ENCODE measurements at regions not wholly inside any gene's neighbourhood (a gene's known extent, or its start where the extent isn't known, plus 50 kb on each side); places are given as distances from the start of the nearest gene placed in this dataset.

GRCh38 chr16:66020642-66021041 is 345.8 kb upstream of the CDH5 start:
- H3K4me3 ChIP-seq (ENCODE audit: low read depth, low read length) = peak overlapping the region; percentile 33
- peak; percentile 84 for DNase-seq (ENCODE audit: low read depth)
- TF ChIP-seq CTCF (IDR thresholded peaks at IDR 0.05; ENCODE audit: insufficient read depth, low read depth, low read length, missing control alignments) = no peak

- no peak for TF ChIP-seq CTCF (IDR thresholded peaks at IDR 0.05; ENCODE audit: insufficient read depth, low read depth, low read length, missing control alignments)
- peak overlapping the region; percentile 33 for H3K4me3 ChIP-seq (ENCODE audit: low read depth, low read length)
- peak; percentile 21 for DNase-seq (ENCODE audit: low read depth)
Measured at GRCh38 chr16:66020046-66020445, 346.4 kb upstream of the CDH5 start.

DNA sequence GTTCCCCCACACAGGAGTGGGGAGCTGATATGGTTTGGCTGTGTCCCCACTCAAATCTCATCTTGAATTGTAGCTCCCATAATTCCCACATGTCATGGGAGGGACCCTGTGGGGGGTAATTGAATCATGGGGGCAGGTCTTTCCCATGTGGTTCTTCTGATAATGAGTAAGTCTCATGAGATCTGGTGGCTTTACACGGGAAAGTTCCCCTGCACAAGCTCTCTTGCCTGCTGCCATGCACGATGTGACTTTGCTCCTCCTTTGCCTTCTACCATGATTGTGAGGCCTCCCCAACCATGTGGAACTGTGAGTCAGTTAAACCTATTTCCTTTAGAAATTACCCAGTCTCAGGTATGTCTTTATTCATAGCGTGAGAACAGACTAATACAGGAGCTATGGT is 347.0 kb upstream of the CDH5 start:
- DNase-seq (ENCODE audit: low read depth) = peak; percentile 75
- H3K4me3 ChIP-seq (ENCODE audit: low read depth, low read length) = peak overlapping the region; percentile 33; the same call in 1 of the 2 replicates

- H3K4me3 ChIP-seq (ENCODE audit: low read depth, low read length) = peak overlapping the region; percentile 4; the same call in 1 of the 2 replicates
- peak; percentile 38 for DNase-seq (ENCODE audit: low read depth)
- TF ChIP-seq CTCF (IDR thresholded peaks at IDR 0.05; ENCODE audit: insufficient read depth, low read depth, low read length, missing control alignments) = no peak
Measured at GRCh38 chr16:66014221-66014620, 352.3 kb upstream of the CDH5 start.

DNA sequence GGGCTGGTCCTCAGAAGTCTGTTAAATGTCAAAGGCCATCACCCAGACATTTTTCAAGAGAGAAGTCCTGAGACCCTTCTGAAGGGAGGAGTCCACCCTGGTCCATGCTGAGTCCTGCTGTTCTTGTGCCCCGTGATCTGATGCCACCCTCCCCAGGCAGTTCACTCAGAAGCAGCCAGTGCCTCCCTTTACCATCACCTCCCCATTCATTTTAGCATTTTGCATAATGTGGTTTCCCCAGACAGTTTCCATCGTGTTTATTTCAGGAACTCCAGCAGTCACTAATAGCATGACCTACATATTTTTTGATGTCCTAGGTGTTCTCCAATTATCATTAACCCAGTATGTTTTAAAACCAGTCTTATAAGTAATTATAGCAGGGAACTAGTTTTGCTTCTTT is 353.0 kb upstream of the CDH5 start:
- TF ChIP-seq CTCF (IDR thresholded peaks at IDR 0.05; ENCODE audit: insufficient read depth, low read depth, low read length, missing control alignments) = no peak
- peak; percentile 50 for DNase-seq (ENCODE audit: low read depth)
- H3K4me3 ChIP-seq (ENCODE audit: low read depth, low read length) = peak overlapping the region; percentile 19

GRCh38 chr16:66008136-66008535 is 358.4 kb upstream of the CDH5 start:
- no peak for DNase-seq (ENCODE audit: low read depth)
- TF ChIP-seq CTCF (IDR thresholded peaks at IDR 0.05; ENCODE audit: insufficient read depth, low read depth, low read length, missing control alignments) = no peak
- H3K4me3 ChIP-seq (ENCODE audit: low read depth, low read length) = no peak overlapping the region

- peak; percentile 45 for DNase-seq (ENCODE audit: low read depth)
- no peak for TF ChIP-seq CTCF (IDR thresholded peaks at IDR 0.05; ENCODE audit: insufficient read depth, low read depth, low read length, missing control alignments)
- H3K4me3 ChIP-seq (ENCODE audit: low read depth, low read length) = no peak overlapping the region
Measured at GRCh38 chr16:66007717-66008116, 358.8 kb upstream of the CDH5 start.
